C4-2B (cell line): ENCODE measurements at regions not wholly inside any gene's neighbourhood (a gene's known extent, or its start where the extent isn't known, plus 50 kb on each side); places are given as distances from the start of the nearest gene placed in this dataset.

Experiments
- H3K27ac ChIP-seq: fragments of 450-650 bp; 2 replicates; pipeline ENCODE4 v1.5.1; 2017
- CTCF ChIP-seq: fragments of 450-650 bp; conservative IDR thresholded peaks from 2 replicates; pipeline ENCODE4 v1.5.1; 2017; ENCODE audit warnings: mild to moderate bottlenecking
- ZFX ChIP-seq: fragments of 450-650 bp; IDR thresholded peaks from 2 replicates; pipeline ENCODE4 v1.6.1; 2017

GRCh38 chr1:60896701-60897363 lies 185.5 kb upstream of the NFIA start:
- TF ChIP-seq ZFX (no peak), CTCF (no peak)
- H3K27ac ChIP-seq, result no peak overlapping the region

GRCh38 chr1:60895701-60896100 lies 186.7 kb upstream of the NFIA start:
- no peak overlapping the region for H3K27ac ChIP-seq
- no peak for TF ChIP-seq ZFX
- no peak for TF ChIP-seq CTCF

- TF ChIP-seq ZFX (no peak), CTCF (no peak)
- no peak overlapping the region for H3K27ac ChIP-seq
These were observed 187.1 kb upstream of the NFIA start for GRCh38 chr1:60895252-60895651.

GRCh38 chr1:60894741-60895140 lies 187.6 kb upstream of the NFIA start:
- H3K27ac ChIP-seq, result no peak overlapping the region
- no peak for TF ChIP-seq CTCF
- TF ChIP-seq ZFX, result no peak

- TF ChIP-seq ZFX, result no peak
- TF ChIP-seq CTCF, result no peak
- H3K27ac ChIP-seq, result no peak overlapping the region
These were observed 188.2 kb upstream of the NFIA start for GRCh38 chr1:60894130-60894529.

- no peak overlapping the region for H3K27ac ChIP-seq
- TF ChIP-seq ZFX, result no peak
- no peak for TF ChIP-seq CTCF
These were observed 189.0 kb upstream of the NFIA start for GRCh38 chr1:60893136-60893930.

GRCh38 chr1:60891765-60892164 lies 190.6 kb upstream of the NFIA start:
- no peak overlapping the region for H3K27ac ChIP-seq
- TF ChIP-seq ZFX, result no peak
- TF ChIP-seq CTCF, result no peak
